HEK293T (cell line): ENCODE measurements at regions not wholly inside any gene's neighbourhood (a gene's known extent, or its start where the extent isn't known, plus 50 kb on each side); places are given as distances from the start of the nearest gene placed in this dataset.

Source experiments
- CTCF ChIA-PET: fragments of 350-600 bp; formaldehyde crosslinking; extraction: SDS; loops from one replicate; lab custom pipeline; 2021; ENCODE audit warnings: antibody characterized with exemption, inconsistent platforms; lab: Yijun Ruan, JAX
- POLR2A ChIA-PET: fragments of 350-600 bp; formaldehyde crosslinking; extraction: SDS; loops from one replicate; lab custom pipeline; 2020; ENCODE audit warnings: antibody characterized with exemption, inconsistent platforms; lab: Yijun Ruan, JAX
- DNase-seq: peaks from one replicate; pipeline ENCODE4 v3.0.0; 2012; ENCODE audit warnings: mixed read lengths; ENCODE audit errors: extremely low spot score
- ARNT ChIP-seq: fragments of 450-650 bp; IDR thresholded peaks from 2 replicates; pipeline ENCODE4 v1.6.1; 2017; ENCODE audit warnings: mild to moderate bottlenecking
- BHLHE40 ChIP-seq: fragments of 450-650 bp; IDR thresholded peaks from 2 replicates; pipeline ENCODE4 v1.6.1; 2016; ENCODE audit warnings: mild to moderate bottlenecking, moderate library complexity, borderline replicate concordance
- CTBP1 ChIP-seq: fragments of 450-650 bp; IDR thresholded peaks from 2 replicates; pipeline ENCODE4 v1.6.1; 2016; ENCODE audit warnings: borderline replicate concordance
- ELF4 ChIP-seq: fragments of 450-650 bp; IDR thresholded peaks from 2 replicates; pipeline ENCODE4 v1.6.1; 2017; ENCODE audit warnings: antibody characterized with exemption
- FOXA1 ChIP-seq: fragments of 450-650 bp; IDR thresholded peaks from 2 replicates; pipeline ENCODE4 v1.6.1; 2016; ENCODE audit warnings: mild to moderate bottlenecking
- FOXK2 ChIP-seq: fragments of 450-650 bp; IDR thresholded peaks from 2 replicates; pipeline ENCODE4 v1.6.1; 2016; ENCODE audit warnings: mild to moderate bottlenecking
- FOXM1 ChIP-seq: fragments of 450-650 bp; IDR thresholded peaks from 2 replicates; pipeline ENCODE4 v1.6.1; 2017; ENCODE audit warnings: mild to moderate bottlenecking, borderline replicate concordance
- HDGF ChIP-seq: fragments of 450-650 bp; IDR thresholded peaks from 2 replicates; pipeline ENCODE4 v1.6.1; 2017; ENCODE audit warnings: antibody characterized with exemption, borderline replicate concordance
- L3MBTL2 ChIP-seq: fragments of 450-650 bp; conservative IDR thresholded peaks from 2 replicates; pipeline ENCODE4 v1.6.1; 2016; ENCODE audit warnings: mild to moderate bottlenecking
- LEF1 ChIP-seq: fragments of 450-650 bp; IDR thresholded peaks from 2 replicates; pipeline ENCODE4 v1.6.1; 2017; ENCODE audit warnings: mild to moderate bottlenecking, borderline replicate concordance
- NFRKB ChIP-seq: fragments of 450-650 bp; IDR thresholded peaks from 2 replicates; pipeline ENCODE4 v1.6.1; 2016; ENCODE audit warnings: mild to moderate bottlenecking, moderate library complexity
- PKNOX1 ChIP-seq: fragments of 450-650 bp; IDR thresholded peaks from 2 replicates; pipeline ENCODE4 v1.6.1; 2016
- SP1 ChIP-seq: fragments of 450-650 bp; IDR thresholded peaks from 2 replicates; pipeline ENCODE4 v1.6.1; 2017
- SUZ12 ChIP-seq: fragments of 450-650 bp; IDR thresholded peaks from 2 replicates; pipeline ENCODE4 v1.6.1; 2016; ENCODE audit warnings: mild to moderate bottlenecking
- TARDBP ChIP-seq: fragments of 450-650 bp; IDR thresholded peaks from 2 replicates; pipeline ENCODE4 v1.6.1; 2016
- ZNF384 ChIP-seq: fragments of 450-650 bp; IDR thresholded peaks from 2 replicates; pipeline ENCODE4 v1.6.1; 2016

GRCh38 chr10:131429942-131430341, 118.4 kb upstream of the TCERG1L start:
- no peak for TF ChIP-seq LEF1
- CTCF ChIA-PET = interaction anchor here (0.9 kb wide), 1 partner anchor 228 kb away, joined by 3 read pairs; no protein-coding TSS in a partner anchor
- POLR2A ChIA-PET = no interaction called here
- DNase-seq = no peak

- CTCF ChIA-PET = interaction anchor here (0.9 kb wide), 1 partner anchor 227 kb away, joined by 3 read pairs; no protein-coding TSS in a partner anchor
- DNase-seq = no peak
- TF ChIP-seq NFRKB = no peak
- no peak for TF ChIP-seq BHLHE40
- TF ChIP-seq LEF1 = no peak
- no peak for TF ChIP-seq FOXK2
- POLR2A ChIA-PET = no interaction called here
Observed at GRCh38 chr10:131430716-131431412, 119.3 kb upstream of the TCERG1L start.

DNA sequence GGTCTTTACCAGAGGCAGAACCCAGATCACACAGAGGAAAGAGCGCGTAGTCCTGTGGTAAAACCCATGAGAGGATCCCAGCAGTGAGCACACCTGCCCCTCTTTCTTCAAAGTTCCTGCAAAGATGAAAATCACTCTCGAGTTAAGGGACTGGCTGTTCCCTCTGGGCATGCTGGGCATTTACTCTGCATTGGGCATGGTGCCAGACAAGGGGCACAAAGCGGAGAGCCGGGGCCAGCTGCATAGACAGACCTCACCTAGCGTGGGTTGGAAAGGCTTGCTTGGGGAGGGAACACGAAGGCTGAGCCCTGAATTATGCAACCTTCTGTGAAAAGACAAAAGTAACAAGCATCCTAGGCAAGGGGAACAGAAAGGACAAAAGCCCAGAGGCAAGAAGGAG, 120.0 kb upstream of the TCERG1L start:
- CTCF ChIA-PET = no interaction called here
- TF ChIP-seq FOXK2 = no peak
- TF ChIP-seq SUZ12 = no peak
- TF ChIP-seq FOXM1 = no peak
- TF ChIP-seq HDGF = no peak
- no peak for TF ChIP-seq PKNOX1
- no peak for TF ChIP-seq NFRKB
- TF ChIP-seq ZNF384 = no peak
- TF ChIP-seq ARNT = no peak
- no peak for TF ChIP-seq LEF1
- TF ChIP-seq TARDBP = no peak
- TF ChIP-seq L3MBTL2 = no peak
- TF ChIP-seq FOXA1 = no peak
- TF ChIP-seq CTBP1 = no peak
- no peak for TF ChIP-seq BHLHE40
- TF ChIP-seq SP1 = no peak
- no peak for TF ChIP-seq ELF4
- DNase-seq = no peak
- POLR2A ChIA-PET = no interaction called here

DNA sequence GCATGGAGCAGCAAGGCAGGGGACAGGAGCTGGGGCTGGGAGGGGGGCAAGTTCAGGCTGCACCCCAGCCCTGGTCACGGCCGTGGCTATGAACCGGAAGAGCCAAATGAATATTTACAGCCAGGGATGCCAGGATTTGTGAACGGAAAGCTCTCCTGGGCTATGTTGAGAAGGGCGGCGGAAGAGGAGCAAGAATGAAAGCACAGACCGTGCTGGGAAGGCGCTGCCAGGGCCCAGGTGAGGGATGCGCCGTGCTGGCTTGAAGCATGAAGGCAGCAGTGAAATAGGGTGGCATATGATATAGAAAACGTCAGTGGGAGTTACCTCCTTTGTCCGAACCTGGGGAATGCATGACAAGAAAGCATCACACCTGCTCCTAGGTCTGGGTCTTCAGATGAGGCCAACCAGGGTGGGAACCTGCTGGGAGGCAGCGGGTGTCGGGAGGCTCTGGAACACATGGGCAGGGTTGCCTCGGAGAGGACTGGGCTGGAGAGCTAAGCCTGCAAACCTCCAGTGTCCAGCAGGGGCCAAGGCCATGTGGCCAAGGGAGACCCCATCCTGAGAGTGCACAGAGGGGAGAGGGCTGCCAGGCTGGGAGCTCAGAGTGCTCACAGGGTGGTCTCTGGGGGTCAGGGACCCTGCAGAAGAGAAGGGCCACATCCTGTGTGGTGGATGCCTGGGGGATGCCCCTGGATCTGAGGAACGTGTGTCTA, 120.6 kb upstream of the TCERG1L start:
- ChIA-PET POLR2A (no interaction called here), CTCF (no interaction called here)
- TF ChIP-seq CTBP1 (no peak), BHLHE40 (no peak), HDGF (no peak), ELF4 (no peak), PKNOX1 (no peak), FOXK2 (no peak), SP1 (no peak), ARNT (no peak)
- DNase-seq = no peak

GRCh38 chr10:131433568-131433967, 122.0 kb upstream of the TCERG1L start:
- TF ChIP-seq L3MBTL2 (no peak), CTBP1 (no peak), FOXK2 (no peak), SUZ12 (no peak)
- DNase-seq = no peak
- POLR2A ChIA-PET = no interaction called here
- CTCF ChIA-PET = no interaction called here

GRCh38 chr10:131435232-131435631, 123.7 kb upstream of the TCERG1L start:
- POLR2A ChIA-PET = no interaction called here
- no peak for DNase-seq
- no peak for TF ChIP-seq FOXK2
- no peak for TF ChIP-seq L3MBTL2
- TF ChIP-seq FOXA1 = no peak
- no peak for TF ChIP-seq LEF1
- no peak for TF ChIP-seq PKNOX1
- TF ChIP-seq NFRKB = no peak
- no peak for TF ChIP-seq ELF4
- TF ChIP-seq ZNF384 = no peak
- TF ChIP-seq BHLHE40 = no peak
- TF ChIP-seq SP1 = no peak
- no peak for TF ChIP-seq ARNT
- no peak for TF ChIP-seq CTBP1
- no peak for TF ChIP-seq TARDBP
- CTCF ChIA-PET = no interaction called here
